NB4 (cell line): ENCODE measurements at regions not wholly inside any gene's neighbourhood (a gene's known extent, or its start where the extent isn't known, plus 50 kb on each side); places are given as distances from the start of the nearest gene placed in this dataset.

Experiments used
- TF ChIP-seq, protein P1 (sequence below): IDR thresholded peaks from one replicate; pipeline ENCODE4 v1.5.1; 2012; ENCODE audit warnings: low read depth, low read length
- TF ChIP-seq, protein P2 (sequence below): IDR thresholded peaks from 2 replicates; pipeline ENCODE4 v1.6.1; 2011; ENCODE audit warnings: low read depth, low read length

GRCh38 chr16:66190411-66190810 lies 176.1 kb upstream of the CDH5 start:
- TF ChIP-seq, protein P1, sequence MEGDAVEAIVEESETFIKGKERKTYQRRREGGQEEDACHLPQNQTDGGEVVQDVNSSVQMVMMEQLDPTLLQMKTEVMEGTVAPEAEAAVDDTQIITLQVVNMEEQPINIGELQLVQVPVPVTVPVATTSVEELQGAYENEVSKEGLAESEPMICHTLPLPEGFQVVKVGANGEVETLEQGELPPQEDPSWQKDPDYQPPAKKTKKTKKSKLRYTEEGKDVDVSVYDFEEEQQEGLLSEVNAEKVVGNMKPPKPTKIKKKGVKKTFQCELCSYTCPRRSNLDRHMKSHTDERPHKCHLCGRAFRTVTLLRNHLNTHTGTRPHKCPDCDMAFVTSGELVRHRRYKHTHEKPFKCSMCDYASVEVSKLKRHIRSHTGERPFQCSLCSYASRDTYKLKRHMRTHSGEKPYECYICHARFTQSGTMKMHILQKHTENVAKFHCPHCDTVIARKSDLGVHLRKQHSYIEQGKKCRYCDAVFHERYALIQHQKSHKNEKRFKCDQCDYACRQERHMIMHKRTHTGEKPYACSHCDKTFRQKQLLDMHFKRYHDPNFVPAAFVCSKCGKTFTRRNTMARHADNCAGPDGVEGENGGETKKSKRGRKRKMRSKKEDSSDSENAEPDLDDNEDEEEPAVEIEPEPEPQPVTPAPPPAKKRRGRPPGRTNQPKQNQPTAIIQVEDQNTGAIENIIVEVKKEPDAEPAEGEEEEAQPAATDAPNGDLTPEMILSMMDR: no peak
- TF ChIP-seq, protein P2, sequence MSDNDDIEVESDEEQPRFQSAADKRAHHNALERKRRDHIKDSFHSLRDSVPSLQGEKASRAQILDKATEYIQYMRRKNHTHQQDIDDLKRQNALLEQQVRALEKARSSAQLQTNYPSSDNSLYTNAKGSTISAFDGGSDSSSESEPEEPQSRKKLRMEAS: no peak
